Gastrocnemius medialis (tissue), 4 donors: ENCODE measurements at regions not wholly inside any gene's neighbourhood (a gene's known extent, or its start where the extent isn't known, plus 50 kb on each side); places are given as distances from the start of the nearest gene placed in this dataset.

Experiments used
- CTCF ChIP-seq, 5 experiments: fragments of 450-650 bp in 3 of 5; fragments of 200-600 bp in 2 of 5; sonication (generic) in 2 of 5; IDR thresholded peaks in 4 of 5; conservative IDR thresholded peaks in 1 of 5; 1 replicate in 4 of 5; 2 replicates in 1 of 5; pipeline ENCODE4 v1.5.1; 2016 to 2019; ENCODE audit warnings: antibody characterized with exemption in 5 of 5, mild to moderate bottlenecking in 3 of 5, moderate library complexity in 3 of 5
- POLR2A ChIP-seq, 2 donors: fragments of 450-650 bp; IDR thresholded peaks; one replicate each; pipeline ENCODE4 v1.6.1; 2017; ENCODE audit warnings: antibody characterized with exemption in 2 of 2, mild to moderate bottlenecking in 2 of 2, moderate library complexity in 2 of 2

GRCh38 chr18:37838083-37838482 is 272.5 kb upstream of the CELF4 start:
- TF ChIP-seq CTCF (IDR thresholded peaks at IDR 0.05 in 4 of 5, conservative IDR thresholded peaks at IDR 0.05 in 1 of 5): no peak
- TF ChIP-seq POLR2A (IDR thresholded peaks at IDR 0.05): no peak
